Stimulated activated CD4-positive, alpha-beta T cell treated with anti-CD3 and anti-CD28 coated beads, Interleukin-12 subunit alpha, Interleukin-12 subunit beta, amount 100 ng/mL, for 24 hours (primary cell): ENCODE measurements at regions not wholly inside any gene's neighbourhood (a gene's known extent, or its start where the extent isn't known, plus 50 kb on each side); places are given as distances from the start of the nearest gene placed in this dataset.
A peak's percentile ranks its signal among the peaks of the same experiment; 100 is the strongest.

Experiments
- DNase-seq, 2 experiments: peaks; one replicate each; pipeline ENCODE4 v3.0.0-alpha.2; 2020; ENCODE audit warnings: low read depth in 2 of 2

- DNase-seq = no peak
Measured at GRCh38 chrX:40278340-40279090, 180.8 kb upstream of the BCOR start.

- no peak for DNase-seq
Measured at GRCh38 chrX:40277672-40278071, 179.9 kb upstream of the BCOR start.

DNA sequence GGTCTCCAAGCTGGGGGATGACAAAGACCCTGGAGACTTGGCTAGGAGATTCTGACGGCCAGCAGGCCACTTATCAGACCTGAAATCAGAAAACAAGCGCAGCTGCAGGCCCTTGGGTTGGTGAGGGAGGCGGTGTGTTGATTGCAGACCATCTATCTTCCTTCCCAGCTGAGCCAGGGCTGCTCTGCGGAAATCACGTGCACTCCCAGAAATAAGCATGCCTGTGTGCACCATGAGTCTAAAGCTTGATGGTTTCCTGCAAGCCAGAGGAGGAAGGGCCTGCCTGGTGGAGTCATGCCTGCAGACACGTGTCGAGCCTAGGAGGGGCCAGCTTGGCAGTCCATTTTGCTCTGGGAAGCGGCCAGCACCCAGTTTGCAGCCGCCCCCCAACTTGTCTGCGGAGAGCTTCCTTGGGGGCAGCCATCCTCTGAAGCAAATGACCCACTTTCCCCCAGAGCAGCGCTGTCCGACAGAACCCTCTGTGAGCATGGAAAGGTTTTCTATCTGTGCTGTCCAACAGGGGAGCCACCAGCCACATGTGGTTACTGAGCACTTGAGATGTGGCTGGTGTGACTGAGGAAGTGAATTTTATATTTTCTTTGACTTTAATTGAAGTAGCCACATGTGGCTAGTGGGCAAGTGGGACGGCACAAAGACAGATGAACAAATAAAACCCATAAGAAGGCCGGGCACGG lies 175.7 kb upstream of the BCOR start:
- DNase-seq = no peak

- no peak for DNase-seq
Measured at GRCh38 chrX:40272776-40273175, 175.0 kb upstream of the BCOR start.

GRCh38 chrX:40272141-40272540 lies 174.4 kb upstream of the BCOR start:
- DNase-seq = no peak

GRCh38 chrX:40268188-40268520 lies 170.4 kb upstream of the BCOR start:
- no peak for DNase-seq

DNA sequence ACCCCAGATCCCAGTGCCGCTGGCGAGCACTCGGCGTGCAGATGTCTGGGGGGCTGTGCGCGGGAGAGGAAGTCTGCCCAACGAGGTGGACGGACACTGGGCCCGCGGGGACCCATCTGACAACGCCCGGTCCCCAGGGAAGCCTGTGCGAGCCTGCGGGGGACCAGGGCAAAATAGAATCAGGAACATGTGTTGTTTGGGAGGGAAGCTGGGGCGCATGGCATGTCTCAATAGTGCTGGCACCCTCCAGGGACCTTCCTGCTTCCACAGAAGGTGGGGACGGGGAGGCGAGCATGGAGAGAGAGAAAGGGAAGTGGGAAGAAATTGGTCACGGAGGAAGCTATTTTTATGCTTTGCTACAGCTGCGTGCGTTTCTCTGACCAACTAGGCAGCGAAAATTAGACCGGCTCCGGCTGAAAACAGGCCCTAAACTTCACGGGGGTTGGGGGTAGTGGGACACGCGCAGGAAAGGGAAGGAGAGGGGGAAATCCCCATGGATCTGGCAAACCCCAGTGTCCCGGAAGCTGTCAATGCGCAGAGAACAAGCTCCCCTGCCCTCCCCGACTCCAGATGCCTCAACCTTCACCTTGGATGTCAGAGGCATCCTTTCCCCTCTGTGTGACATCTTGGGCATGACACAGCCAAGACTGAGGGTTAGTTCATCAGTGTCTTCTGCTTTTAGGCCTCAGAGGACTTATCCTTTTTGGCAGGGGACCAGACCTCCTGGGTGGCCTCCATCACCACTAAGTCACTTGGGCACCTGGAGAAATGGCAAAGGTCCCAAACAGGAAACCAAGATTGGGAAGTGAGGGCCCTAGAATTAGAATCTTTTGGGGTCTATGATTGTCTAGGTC lies 169.8 kb upstream of the BCOR start:
- no peak for DNase-seq

- DNase-seq = peak; percentile 35 to 47
Measured at GRCh38 chrX:40266490-40267333, 169.0 kb upstream of the BCOR start.

DNA sequence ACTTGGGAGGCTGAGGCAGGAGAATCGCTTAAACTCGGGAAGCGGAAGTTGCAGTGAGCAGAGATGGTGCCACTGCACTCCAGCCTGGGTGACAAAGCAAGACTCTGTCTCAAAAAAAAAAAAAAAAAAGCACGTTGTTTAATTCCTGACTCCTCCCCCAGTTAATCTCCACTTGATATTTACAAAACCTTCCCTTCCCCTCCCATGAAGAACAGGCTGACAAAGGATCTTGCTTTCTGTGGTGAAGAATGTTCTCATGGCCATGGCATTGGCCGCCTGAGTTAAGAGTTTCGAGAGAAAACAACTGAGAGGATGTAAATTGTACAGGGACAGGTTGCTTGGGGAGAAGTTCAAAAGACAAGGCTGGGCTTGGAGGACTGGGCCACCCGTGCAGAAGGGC lies 168.2 kb upstream of the BCOR start:
- DNase-seq = no peak

DNA sequence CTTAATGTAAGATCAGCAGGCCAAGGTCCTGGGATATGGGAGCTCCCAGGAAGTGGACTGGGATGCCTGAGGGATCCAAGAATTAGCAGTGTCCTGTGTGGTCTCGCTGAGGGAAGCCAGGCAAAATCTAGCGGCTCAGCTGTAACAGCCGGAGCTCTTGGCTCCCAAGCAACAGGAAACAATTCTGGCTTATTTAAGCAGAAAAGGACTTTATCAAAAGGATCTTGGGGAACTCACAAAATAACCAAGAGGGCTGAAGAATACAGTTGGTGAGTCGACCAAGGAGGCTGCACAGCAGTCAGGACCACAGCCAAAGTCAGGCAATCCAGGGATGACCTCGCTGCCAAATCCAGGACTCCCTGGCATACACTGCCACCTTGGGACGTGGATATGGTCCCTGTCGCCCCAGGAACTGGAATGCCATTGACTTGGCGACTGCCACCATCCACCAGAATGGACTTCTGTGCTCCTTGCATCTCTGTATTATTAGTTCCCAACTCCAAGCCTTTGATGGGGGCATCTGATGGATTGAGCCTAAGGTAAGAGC lies 165.3 kb upstream of the BCOR start:
- no peak for DNase-seq

GRCh38 chrX:40262157-40263013 lies 164.6 kb upstream of the BCOR start:
- DNase-seq = no peak

DNA sequence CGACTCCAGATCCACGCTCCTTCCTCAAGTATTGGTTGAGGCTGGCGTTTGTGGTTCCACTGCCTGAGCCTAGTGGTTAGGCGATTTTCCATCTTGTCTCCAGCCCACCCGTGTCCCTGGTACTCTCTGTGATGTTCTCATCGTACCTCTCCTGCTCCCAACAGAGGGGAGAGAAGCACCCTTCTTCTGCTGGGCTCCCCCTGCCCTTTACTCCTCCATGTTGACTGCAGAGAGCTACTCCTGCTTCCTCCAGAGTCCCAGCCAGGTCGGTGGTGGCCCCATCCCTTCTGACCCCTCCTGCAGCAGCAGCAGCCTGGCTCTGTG lies 164.0 kb upstream of the BCOR start:
- DNase-seq = no peak

GRCh38 chrX:40260146-40260747 lies 162.5 kb upstream of the BCOR start:
- no peak for DNase-seq

- no peak for DNase-seq
Measured at GRCh38 chrX:40258909-40259308, 161.2 kb upstream of the BCOR start.

GRCh38 chrX:40253771-40254170 lies 156.0 kb upstream of the BCOR start:
- DNase-seq = no peak

DNA sequence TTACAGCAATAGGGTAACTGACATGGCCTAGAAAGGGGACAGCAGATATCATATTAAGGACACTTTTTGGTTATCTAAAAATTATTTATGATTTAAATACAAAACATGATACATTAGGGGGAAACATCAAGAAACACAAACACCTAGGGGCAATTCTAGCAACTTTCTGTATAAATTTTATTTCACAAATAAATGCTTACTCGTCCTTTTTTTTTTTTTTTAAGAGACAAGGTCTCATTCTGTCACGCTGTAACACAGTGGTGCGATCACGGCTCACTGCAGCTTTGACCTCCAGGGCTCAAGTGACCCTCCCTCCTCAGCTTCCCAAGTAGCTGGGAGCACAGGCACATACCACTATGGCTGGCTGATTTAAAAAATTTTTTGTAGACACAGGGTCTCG lies 151.8 kb upstream of the BCOR start:
- DNase-seq = no peak

- no peak for DNase-seq
Measured at GRCh38 chrX:40248822-40249221, 151.1 kb upstream of the BCOR start.

GRCh38 chrX:40247848-40248622 lies 150.3 kb upstream of the BCOR start:
- DNase-seq = no peak

DNA sequence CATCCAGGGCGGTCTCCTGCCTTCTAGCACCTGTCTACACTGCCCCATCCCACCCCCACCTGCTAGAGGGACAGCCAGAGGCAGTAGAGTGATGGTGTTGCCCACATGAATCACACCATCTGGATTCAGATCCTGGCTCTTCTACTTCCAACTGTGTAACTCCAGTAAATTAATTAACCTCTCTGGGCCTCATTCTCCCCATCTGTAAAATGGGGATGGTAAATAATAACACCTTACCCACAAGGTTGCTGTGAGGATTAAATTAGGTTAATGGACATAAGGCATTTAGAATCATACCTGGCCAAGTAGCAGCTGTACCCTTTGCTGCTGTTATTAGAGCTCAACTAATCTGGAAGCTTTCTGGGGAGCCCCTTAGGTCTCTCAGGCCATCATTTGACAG lies 149.6 kb upstream of the BCOR start:
- DNase-seq = no peak
